CD4-positive, alpha-beta memory T cell (primary cell): ENCODE measurements at regions not wholly inside any gene's neighbourhood (a gene's known extent, or its start where the extent isn't known, plus 50 kb on each side); places are given as distances from the start of the nearest gene placed in this dataset.

Experiments used
- CTCF ChIA-PET: fragments of 350-600 bp; sonication (Branson Sonifier 250); formaldehyde crosslinking; loops from one replicate; lab custom pipeline; 2021; ENCODE audit warnings: inconsistent platforms; ENCODE audit not compliant: partially characterized antibody; lab: Charles Lee
- POLR2A ChIA-PET: fragments of 350-600 bp; sonication (Branson Sonifier 250); formaldehyde crosslinking; loops from one replicate; lab custom pipeline; 2021; ENCODE audit not compliant: partially characterized antibody; lab: Charles Lee
- DNase-seq, 5 donors: peaks; one replicate each; pipeline versions ENCODE4 v3.0.0 to v3.0.0-alpha.2; 2020 to 2022; ENCODE audit warnings: mixed read lengths in 1 of 5
- H3K27ac ChIP-seq: one replicate; pipeline ENCODE4 v1.7.0; 2013; ENCODE audit warnings: low read depth, low read length
- H3K27me3 ChIP-seq: 2 replicates; pipeline ENCODE4 v1.7.0; 2013; ENCODE audit warnings: mild to moderate bottlenecking, low read length, moderate library complexity; ENCODE audit not compliant: insufficient read depth
- H3K36me3 ChIP-seq: 2 replicates; pipeline ENCODE4 v1.7.0; 2013; ENCODE audit warnings: mild to moderate bottlenecking, low read length, moderate library complexity; ENCODE audit not compliant: insufficient read depth
- H3K4me1 ChIP-seq: 2 replicates; pipeline ENCODE4 v1.7.0; 2013; ENCODE audit warnings: mild to moderate bottlenecking, low read length, moderate library complexity; ENCODE audit not compliant: insufficient read depth
- H3K4me3 ChIP-seq, 2 donors: one replicate each; pipeline ENCODE4 v1.7.0; 2013; ENCODE audit warnings: low read length in 2 of 2, mild to moderate bottlenecking in 1 of 2
- H3K9me3 ChIP-seq, 2 donors: one replicate each; pipeline ENCODE4 v1.7.0; 2013; ENCODE audit warnings: low read length in 2 of 2, control low read depth in 1 of 2; ENCODE audit not compliant: control insufficient read depth in 1 of 2
- H3K27ac Mint-ChIP-seq, 7 donors: one replicate each; pipeline ENCODE4 v1.8.0; 2020 to 2021; ENCODE audit warnings: mixed read lengths in 7 of 7, mild to moderate bottlenecking in 6 of 7, inconsistent platforms in 3 of 7, moderate library complexity in 3 of 7
- H3K27me3 Mint-ChIP-seq, 2 donors: one replicate each; pipeline ENCODE4 v1.8.0; 2020 to 2021; ENCODE audit warnings: mixed read lengths in 2 of 2
- H3K36me3 Mint-ChIP-seq, 2 donors: one replicate each; pipeline ENCODE4 v1.8.0; 2020 to 2021; ENCODE audit warnings: mixed read lengths in 2 of 2, inconsistent platforms in 1 of 2, mild to moderate bottlenecking in 1 of 2
- H3K4me1 Mint-ChIP-seq, 4 donors: one replicate each; pipeline ENCODE4 v1.8.0; 2020 to 2021; ENCODE audit warnings: mixed read lengths in 4 of 4, mild to moderate bottlenecking in 1 of 4
- H3K4me3 Mint-ChIP-seq, 8 donors: one replicate each; pipeline ENCODE4 v1.8.0; 2020 to 2021; ENCODE audit warnings: mixed read lengths in 8 of 8, mild to moderate bottlenecking in 7 of 8, moderate library complexity in 6 of 8, inconsistent platforms in 3 of 8
- H3K9me3 Mint-ChIP-seq, 8 donors: one replicate each; pipeline ENCODE4 v1.8.0; 2020 to 2021; ENCODE audit warnings: mixed read lengths in 8 of 8, mild to moderate bottlenecking in 5 of 8, inconsistent platforms in 3 of 8, moderate library complexity in 1 of 8
- intact Hi-C: fragments of 100-400 bp; cut with micrococcal nuclease; formaldehyde crosslinking; loops from one replicate; pipeline ENCODE4 v1.15.1; 2023

DNA sequence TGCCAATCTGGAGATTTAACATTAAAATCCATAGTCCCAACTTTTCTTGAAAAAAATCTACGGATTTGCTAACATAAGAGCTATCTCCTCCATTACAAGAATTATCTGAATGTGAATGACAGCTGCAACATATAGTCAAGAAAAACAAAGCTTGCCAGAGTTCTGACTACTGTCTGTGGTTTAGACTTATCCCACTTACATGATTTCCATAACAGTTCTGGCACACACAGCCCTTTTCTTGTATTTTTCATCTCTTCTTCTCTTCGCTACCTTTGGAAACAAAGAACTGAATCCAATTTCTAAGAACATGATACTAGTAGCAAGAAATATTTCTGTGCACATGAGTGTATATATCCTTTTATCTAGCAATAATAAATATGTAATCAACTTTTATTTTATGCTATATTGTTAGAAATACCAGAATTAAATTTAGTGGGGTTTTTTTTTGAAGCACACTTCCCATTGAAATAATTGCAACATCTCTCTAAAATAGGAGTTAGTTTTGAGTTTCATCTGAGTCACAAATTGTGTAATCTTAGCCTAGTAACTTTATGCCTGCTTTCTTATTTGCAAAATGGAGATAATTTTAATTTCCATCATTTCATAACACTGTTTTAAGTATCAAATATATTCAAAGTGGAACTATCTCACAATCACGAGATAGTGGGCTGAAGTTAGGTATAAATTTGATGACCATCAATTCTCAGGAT, 1217.6 kb downstream of the JRKL start:
- no peaks in the 10 kb centered on the region for H3K4me1 Mint-ChIP-seq
- H3K9me3 Mint-ChIP-seq, result peaks cover 0 to 12% (median 3%) of the 10 kb centered on the region in 8 donors
- Histone ChIP-seq H3K27me3 (no peaks in the 10 kb centered on the region), H3K27ac (no peak overlapping the region), H3K4me3 (no peak overlapping the region), H3K9me3 (no peaks in the 10 kb centered on the region), H3K36me3 (no peaks in the 10 kb centered on the region), H3K4me1 (no peaks in the 10 kb centered on the region)
- no peaks in the 10 kb centered on the region for H3K36me3 Mint-ChIP-seq
- no peak for DNase-seq
- POLR2A ChIA-PET, result no interaction called here
- intact Hi-C loops, result no loop called here
- H3K27ac Mint-ChIP-seq, result no peak overlapping the region
- H3K27me3 Mint-ChIP-seq, result no peaks in the 10 kb centered on the region
- no peak overlapping the region for H3K4me3 Mint-ChIP-seq
- CTCF ChIA-PET, result no interaction called here

DNA sequence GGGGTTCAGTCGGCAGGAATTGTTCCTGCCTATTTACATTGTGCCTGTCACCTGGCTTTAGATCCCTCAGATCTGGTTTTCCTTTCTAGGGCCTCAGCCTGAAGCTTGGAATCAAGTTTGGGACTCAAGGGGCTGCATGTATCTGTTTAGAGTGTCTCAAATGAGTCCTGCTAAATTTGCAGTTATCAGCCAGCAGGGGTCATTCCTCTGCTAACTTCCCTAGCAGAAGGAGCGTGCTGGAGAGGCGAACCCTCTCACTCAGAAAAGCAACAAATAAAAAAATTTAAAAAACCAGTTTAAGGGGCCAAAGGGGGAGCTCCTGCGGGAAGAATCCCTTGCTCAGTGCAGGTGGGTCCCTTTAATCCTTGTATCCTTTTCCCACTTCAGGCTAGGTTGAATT, 1220.2 kb downstream of the JRKL start:
- Mint-ChIP-seq H3K27ac (no peak overlapping the region), H3K4me1 (no peaks in the 10 kb centered on the region), H3K9me3 (peaks cover 0 to 12% (median 3%) of the 10 kb centered on the region in 8 donors), H3K27me3 (no peaks in the 10 kb centered on the region), H3K4me3 (no peak overlapping the region), H3K36me3 (no peaks in the 10 kb centered on the region)
- H3K4me3 ChIP-seq, result no peak overlapping the region
- H3K36me3 ChIP-seq, result no peaks in the 10 kb centered on the region
- intact Hi-C loops, result no loop called here
- no peaks in the 10 kb centered on the region for H3K27me3 ChIP-seq
- CTCF ChIA-PET, result no interaction called here
- DNase-seq, result no peak
- POLR2A ChIA-PET, result no interaction called here
- H3K4me1 ChIP-seq, result no peaks in the 10 kb centered on the region
- H3K27ac ChIP-seq, result no peak overlapping the region
- no peaks in the 10 kb centered on the region for H3K9me3 ChIP-seq

DNA sequence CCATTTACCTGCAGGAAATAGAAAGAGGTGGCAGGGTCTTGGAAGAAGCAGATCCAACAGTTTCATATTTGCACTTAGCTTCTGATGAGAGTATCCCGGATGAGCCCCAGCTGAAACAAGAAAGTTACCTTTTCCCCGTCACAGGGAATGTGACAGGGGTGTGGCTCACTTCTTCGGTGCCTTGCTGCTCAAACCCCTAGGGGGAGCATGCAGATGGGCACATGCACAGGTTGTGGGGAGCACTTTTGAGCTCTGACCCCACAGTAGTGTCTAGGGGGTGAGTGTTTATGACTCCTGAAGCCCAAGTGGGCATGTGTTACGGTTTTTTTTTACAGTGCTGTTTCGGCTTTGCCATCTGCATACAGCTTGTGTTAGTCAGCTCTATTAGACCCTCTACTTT, 1221.0 kb downstream of the JRKL start:
- POLR2A ChIA-PET, result no interaction called here
- Mint-ChIP-seq H3K9me3 (peaks cover 0 to 12% (median 5%) of the 10 kb centered on the region in 8 donors), H3K36me3 (no peaks in the 10 kb centered on the region), H3K27me3 (no peaks in the 10 kb centered on the region), H3K27ac (no peak overlapping the region), H3K4me1 (no peaks in the 10 kb centered on the region), H3K4me3 (no peak overlapping the region)
- Histone ChIP-seq H3K36me3 (no peaks in the 10 kb centered on the region), H3K27me3 (no peaks in the 10 kb centered on the region), H3K4me3 (no peak overlapping the region), H3K27ac (no peak overlapping the region), H3K4me1 (no peaks in the 10 kb centered on the region), H3K9me3 (no peaks in the 10 kb centered on the region)
- intact Hi-C loops, result no loop called here
- CTCF ChIA-PET, result no interaction called here
- no peak for DNase-seq

DNA sequence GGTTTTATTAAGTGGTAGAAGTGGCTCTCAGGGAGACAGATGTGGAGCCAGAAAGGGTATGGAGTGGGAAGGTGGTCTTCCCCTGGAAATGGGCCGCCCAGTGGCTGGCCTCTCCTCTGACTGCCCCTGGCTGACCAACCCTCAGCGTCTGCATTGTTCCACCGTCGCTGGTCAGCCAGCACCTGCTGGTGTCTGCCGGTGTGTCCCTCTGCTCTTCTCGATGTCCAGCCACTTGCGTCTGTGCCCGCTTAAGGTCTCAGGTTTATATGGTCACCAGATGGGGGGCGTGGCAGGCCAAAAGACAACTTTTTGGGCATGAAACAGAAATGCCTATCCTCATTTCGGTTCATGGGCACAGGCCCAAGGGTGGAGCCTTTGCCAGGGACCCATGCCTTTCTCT, 1221.5 kb downstream of the JRKL start:
- Histone ChIP-seq H3K36me3 (no peaks in the 10 kb centered on the region), H3K27ac (no peak overlapping the region), H3K9me3 (no peaks in the 10 kb centered on the region), H3K4me1 (no peaks in the 10 kb centered on the region), H3K4me3 (no peak overlapping the region), H3K27me3 (no peaks in the 10 kb centered on the region)
- Mint-ChIP-seq H3K4me1 (no peaks in the 10 kb centered on the region), H3K4me3 (no peak overlapping the region), H3K27me3 (no peaks in the 10 kb centered on the region), H3K36me3 (no peaks in the 10 kb centered on the region), H3K9me3 (peaks cover 0 to 12% (median 5%) of the 10 kb centered on the region in 8 donors), H3K27ac (no peak overlapping the region)
- no peak for DNase-seq
- CTCF ChIA-PET, result no interaction called here
- POLR2A ChIA-PET, result no interaction called here
- intact Hi-C loops, result no loop called here

DNA sequence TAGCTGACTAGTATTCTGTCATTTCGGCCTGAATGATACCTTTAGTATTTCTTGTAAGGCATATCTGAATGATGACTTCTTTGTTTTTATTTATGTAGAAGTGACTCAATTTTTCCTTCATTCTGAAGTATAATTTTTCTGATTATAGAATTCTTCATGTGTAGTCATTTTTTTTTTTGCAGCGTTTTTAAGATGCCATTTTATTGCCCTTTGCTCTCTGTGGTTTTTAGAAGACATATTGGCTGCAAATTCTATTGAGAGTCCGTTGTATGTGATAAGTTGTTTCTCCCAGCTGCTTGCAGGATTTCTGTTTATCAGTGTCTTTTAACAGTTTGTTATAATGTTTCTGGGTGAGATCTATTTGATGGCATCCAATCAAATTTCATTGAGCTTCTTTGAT, 1224.8 kb downstream of the JRKL start:
- no peaks in the 10 kb centered on the region for H3K4me1 Mint-ChIP-seq
- POLR2A ChIA-PET, result no interaction called here
- H3K4me3 Mint-ChIP-seq, result no peak overlapping the region

DNA sequence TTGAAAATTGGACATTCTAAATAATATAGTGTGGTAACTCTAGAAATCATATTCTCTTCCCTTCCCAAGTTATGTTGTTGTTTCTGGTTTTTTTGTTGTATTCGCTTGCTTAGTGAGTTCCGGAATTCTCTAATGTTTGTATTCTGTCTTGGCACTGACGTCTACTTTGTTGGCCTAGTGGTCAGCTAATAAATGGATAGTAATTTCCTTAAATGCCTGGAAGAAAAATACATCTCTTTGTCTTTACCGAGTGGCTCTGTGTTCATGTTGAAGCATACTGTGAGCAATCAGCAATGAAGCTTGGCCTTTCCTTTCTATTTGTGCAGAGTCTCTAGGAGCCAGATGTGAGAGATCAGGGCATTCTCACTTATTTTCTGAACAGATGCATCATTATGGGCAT, 1225.7 kb downstream of the JRKL start:
- intact Hi-C loops, result no loop called here
- no peaks in the 10 kb centered on the region for H3K27me3 ChIP-seq
- no peaks in the 10 kb centered on the region for H3K36me3 ChIP-seq
- Mint-ChIP-seq H3K36me3 (no peaks in the 10 kb centered on the region), H3K9me3 (peaks cover 3 to 15% (median 7%) of the 10 kb centered on the region in 8 donors), H3K4me3 (no peak overlapping the region), H3K27me3 (no peaks in the 10 kb centered on the region), H3K27ac (no peak overlapping the region), H3K4me1 (no peaks in the 10 kb centered on the region)
- CTCF ChIA-PET, result interaction anchor here (0.6 kb wide), 1 partner anchor 10 kb away, joined by 3 read pairs; no protein-coding TSS in a partner anchor
- H3K9me3 ChIP-seq, result no peaks in the 10 kb centered on the region
- no peak for DNase-seq
- H3K27ac ChIP-seq, result no peak overlapping the region
- no peaks in the 10 kb centered on the region for H3K4me1 ChIP-seq
- H3K4me3 ChIP-seq, result no peak overlapping the region
- POLR2A ChIA-PET, result no interaction called here

More for the DNA sequence above, 1224.8 kb downstream of the JRKL start:
- H3K27ac ChIP-seq, result no peak overlapping the region
- Mint-ChIP-seq H3K27me3 (no peaks in the 10 kb centered on the region), H3K27ac (no peak overlapping the region), H3K36me3 (no peaks in the 10 kb centered on the region), H3K9me3 (peaks cover 3 to 13% (median 7%) of the 10 kb centered on the region in 8 donors)
- H3K4me3 ChIP-seq, result no peak overlapping the region
- CTCF ChIA-PET, result no interaction called here
- no peaks in the 10 kb centered on the region for H3K4me1 ChIP-seq
- H3K27me3 ChIP-seq, result no peaks in the 10 kb centered on the region
- H3K36me3 ChIP-seq, result no peaks in the 10 kb centered on the region
- intact Hi-C loops, result no loop called here
- H3K9me3 ChIP-seq, result no peaks in the 10 kb centered on the region
- DNase-seq, result no peak

DNA sequence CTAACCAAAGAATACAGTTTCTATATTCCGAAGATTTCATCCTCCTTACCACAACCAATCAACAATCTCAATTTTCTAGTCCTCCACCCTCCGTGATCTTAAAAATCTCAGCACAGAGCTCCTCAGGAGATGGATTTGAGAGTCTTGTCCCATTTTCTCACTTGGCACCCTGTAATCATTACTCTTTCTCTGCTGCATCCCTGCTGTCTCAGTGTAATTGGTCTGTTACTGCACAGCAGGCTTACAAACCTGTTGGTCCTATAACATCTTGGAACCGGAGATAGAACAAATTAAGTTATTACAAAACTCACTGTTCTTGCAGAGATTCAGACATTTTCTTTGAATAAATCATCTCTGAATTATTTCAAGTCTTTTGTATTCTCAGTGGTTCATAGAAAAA, 1227.2 kb downstream of the JRKL start:
- ChIA-PET POLR2A (no interaction called here), CTCF (no interaction called here)
- no peaks in the 10 kb centered on the region for H3K27me3 Mint-ChIP-seq
- no peak overlapping the region for H3K4me3 Mint-ChIP-seq
- no peaks in the 10 kb centered on the region for H3K9me3 ChIP-seq
- no peak overlapping the region for H3K4me3 ChIP-seq
- H3K27ac ChIP-seq, result no peak overlapping the region
- peaks cover under 1 to 15% (median 7%) of the 10 kb centered on the region in 8 donors for H3K9me3 Mint-ChIP-seq
- H3K4me1 ChIP-seq, result no peaks in the 10 kb centered on the region
- H3K4me1 Mint-ChIP-seq, result no peaks in the 10 kb centered on the region
- H3K27me3 ChIP-seq, result no peaks in the 10 kb centered on the region
- H3K36me3 Mint-ChIP-seq, result no peaks in the 10 kb centered on the region
- H3K36me3 ChIP-seq, result no peaks in the 10 kb centered on the region
- intact Hi-C loops, result no loop called here
- no peak for DNase-seq
- no peak overlapping the region for H3K27ac Mint-ChIP-seq
